ENCODE measurements at regions not wholly inside any gene's neighbourhood (a gene's known extent, or its start where the extent isn't known, plus 50 kb on each side); places are given as distances from the start of the nearest gene placed in this dataset.

DNA sequence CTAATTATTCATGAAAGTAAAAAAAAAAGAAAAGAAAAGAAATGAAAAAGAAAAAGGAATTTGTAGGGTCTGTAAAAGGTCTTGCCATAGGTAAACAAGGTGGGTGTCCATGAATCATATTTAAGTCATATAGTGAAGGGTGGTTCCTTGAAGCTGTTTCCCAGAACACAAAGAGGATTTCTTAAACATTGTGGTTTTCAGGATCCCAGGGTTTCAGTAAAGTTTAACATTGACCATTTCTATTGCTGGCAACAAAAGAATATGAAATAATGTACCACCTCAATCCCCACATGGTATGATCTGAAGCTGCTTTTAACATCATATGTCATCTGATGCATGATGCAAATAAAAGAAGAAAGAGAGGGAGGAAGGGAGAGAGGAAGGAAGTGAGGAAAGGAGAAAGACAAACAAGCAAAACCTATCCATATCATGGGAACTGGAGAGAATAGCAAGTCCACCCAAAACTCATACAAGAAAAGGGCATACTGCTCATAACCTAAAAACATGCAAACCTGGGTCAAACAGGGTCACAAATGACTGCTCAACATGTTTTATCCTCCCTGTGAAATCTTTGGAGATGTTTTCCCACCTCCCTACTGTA is 663.5 kb downstream of the SORCS1 start:
- POLR2A ChIA-PET = no interaction called here
- intact Hi-C loops (cut with micrococcal nuclease; ENCODE audit: unreplicated experiment) = no loop called here
- no peaks in the 10 kb centered on the region for H3K36me3 ChIP-seq (ENCODE audit: control insufficient read depth, insufficient read depth, low read length)
- DNase-seq (ENCODE audit: low read depth, low spot score) = no peak
- CTCF ChIA-PET = no interaction called here
- H3K9me3 ChIP-seq (ENCODE audit: control insufficient read depth, insufficient read depth, low read depth, low read length) = no peaks in the 10 kb centered on the region
- no peak overlapping the region for H3K27ac ChIP-seq (ENCODE audit: low read length)
- ATAC-seq = no peak
- H3K27me3 ChIP-seq (ENCODE audit: control insufficient read depth, insufficient read depth, low read length) = no peaks in the 10 kb centered on the region
- H3K4me3 ChIP-seq (ENCODE audit: low read depth in 2 of 2, low read length in 2 of 2) = no peak overlapping the region
- in situ Hi-C loops (cut with HindIII; ENCODE audit: low pct_unique_long_range_greater_than_20kb, low sequenced_read_pairs) = no loop called here
- TF ChIP-seq CTCF (IDR thresholded peaks at IDR 0.05) (no peak), SIN3A (IDR thresholded peaks at IDR 0.05; ENCODE audit: borderline replicate concordance, insufficient read depth, low read depth, low read length) (no peak), TCF7L2 (IDR thresholded peaks at IDR 0.05; ENCODE audit: low read depth, low read length) (no peak), POLR2AphosphoS5 (IDR thresholded peaks at IDR 0.05; ENCODE audit: low read depth, low read length) (no peak)
- TF ChIP-seq, protein P1, sequence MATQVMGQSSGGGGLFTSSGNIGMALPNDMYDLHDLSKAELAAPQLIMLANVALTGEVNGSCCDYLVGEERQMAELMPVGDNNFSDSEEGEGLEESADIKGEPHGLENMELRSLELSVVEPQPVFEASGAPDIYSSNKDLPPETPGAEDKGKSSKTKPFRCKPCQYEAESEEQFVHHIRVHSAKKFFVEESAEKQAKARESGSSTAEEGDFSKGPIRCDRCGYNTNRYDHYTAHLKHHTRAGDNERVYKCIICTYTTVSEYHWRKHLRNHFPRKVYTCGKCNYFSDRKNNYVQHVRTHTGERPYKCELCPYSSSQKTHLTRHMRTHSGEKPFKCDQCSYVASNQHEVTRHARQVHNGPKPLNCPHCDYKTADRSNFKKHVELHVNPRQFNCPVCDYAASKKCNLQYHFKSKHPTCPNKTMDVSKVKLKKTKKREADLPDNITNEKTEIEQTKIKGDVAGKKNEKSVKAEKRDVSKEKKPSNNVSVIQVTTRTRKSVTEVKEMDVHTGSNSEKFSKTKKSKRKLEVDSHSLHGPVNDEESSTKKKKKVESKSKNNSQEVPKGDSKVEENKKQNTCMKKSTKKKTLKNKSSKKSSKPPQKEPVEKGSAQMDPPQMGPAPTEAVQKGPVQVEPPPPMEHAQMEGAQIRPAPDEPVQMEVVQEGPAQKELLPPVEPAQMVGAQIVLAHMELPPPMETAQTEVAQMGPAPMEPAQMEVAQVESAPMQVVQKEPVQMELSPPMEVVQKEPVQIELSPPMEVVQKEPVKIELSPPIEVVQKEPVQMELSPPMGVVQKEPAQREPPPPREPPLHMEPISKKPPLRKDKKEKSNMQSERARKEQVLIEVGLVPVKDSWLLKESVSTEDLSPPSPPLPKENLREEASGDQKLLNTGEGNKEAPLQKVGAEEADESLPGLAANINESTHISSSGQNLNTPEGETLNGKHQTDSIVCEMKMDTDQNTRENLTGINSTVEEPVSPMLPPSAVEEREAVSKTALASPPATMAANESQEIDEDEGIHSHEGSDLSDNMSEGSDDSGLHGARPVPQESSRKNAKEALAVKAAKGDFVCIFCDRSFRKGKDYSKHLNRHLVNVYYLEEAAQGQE (IDR thresholded peaks at IDR 0.05; ENCODE audit: insufficient read depth in 1 of 2, low read depth in 2 of 2, low read length in 1 of 2) = no peak
- no TSS peak for BruUV-seq (replicated peaks)
- H3K4me1 ChIP-seq (ENCODE audit: control insufficient read depth, insufficient read depth, low read length) = no peaks in the 10 kb centered on the region

DNA sequence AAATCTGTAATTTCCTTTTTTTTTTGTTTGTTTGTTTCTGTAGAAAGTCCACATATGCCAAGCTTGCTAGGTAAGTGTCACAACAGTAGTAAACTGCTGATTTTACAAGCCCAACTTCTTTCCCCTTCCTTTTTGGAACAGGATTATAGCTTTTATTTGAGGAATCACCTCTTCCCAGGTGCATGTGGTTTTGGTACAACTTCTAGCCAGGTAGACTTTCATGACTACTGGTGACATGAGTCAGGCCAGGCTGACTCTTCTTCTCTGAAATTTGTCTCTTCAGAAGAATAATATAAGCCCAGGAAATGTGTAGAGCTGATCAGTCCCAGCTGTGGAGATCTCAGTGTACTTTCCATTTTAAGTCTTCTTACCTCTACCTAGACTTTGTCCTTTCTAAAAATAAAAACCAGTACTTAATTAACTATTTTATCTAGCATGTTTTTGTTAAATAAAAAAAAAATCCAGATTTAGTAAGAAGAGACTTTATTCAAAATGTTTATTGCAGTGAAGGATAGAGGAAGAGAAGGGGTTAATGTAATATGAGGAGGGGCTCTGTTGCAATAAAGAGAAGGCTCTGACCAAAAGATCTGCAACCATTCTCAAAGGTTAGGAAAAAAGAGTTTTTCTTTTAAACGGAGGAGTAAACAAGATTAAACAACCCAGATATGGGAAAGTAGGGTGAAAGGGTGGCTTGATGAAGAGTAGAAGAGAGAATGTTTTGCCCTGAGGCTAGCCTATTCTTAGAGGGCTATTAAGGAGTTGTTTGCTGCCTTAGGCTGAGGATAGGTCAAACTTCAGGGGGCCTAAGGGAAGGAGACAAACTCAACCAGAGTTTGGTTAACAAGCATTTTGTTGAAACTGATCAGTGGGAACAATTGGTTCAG is 664.2 kb downstream of the SORCS1 start:
- H3K4me1 ChIP-seq (ENCODE audit: control insufficient read depth, insufficient read depth, low read length) = no peaks in the 10 kb centered on the region
- in situ Hi-C loops (cut with HindIII; ENCODE audit: low pct_unique_long_range_greater_than_20kb, low sequenced_read_pairs) (no loop called here), intact Hi-C loops (cut with micrococcal nuclease; ENCODE audit: unreplicated experiment) (no loop called here)
- H3K4me3 ChIP-seq (ENCODE audit: low read depth in 2 of 2, low read length in 2 of 2) = no peak overlapping the region
- no peak for TF ChIP-seq TCF7L2 (IDR thresholded peaks at IDR 0.05; ENCODE audit: low read depth, low read length)
- no peak for TF ChIP-seq POLR2AphosphoS5 (IDR thresholded peaks at IDR 0.05; ENCODE audit: low read depth, low read length)
- TF ChIP-seq, protein P1 (IDR thresholded peaks at IDR 0.05; ENCODE audit: insufficient read depth in 1 of 2, low read depth in 2 of 2, low read length in 1 of 2) = no peak
- no peak for TF ChIP-seq CTCF (IDR thresholded peaks at IDR 0.05)
- no peak for TF ChIP-seq SIN3A (IDR thresholded peaks at IDR 0.05; ENCODE audit: borderline replicate concordance, insufficient read depth, low read depth, low read length)
- POLR2A ChIA-PET = no interaction called here
- CTCF ChIA-PET = no interaction called here
- no peaks in the 10 kb centered on the region for H3K36me3 ChIP-seq (ENCODE audit: control insufficient read depth, insufficient read depth, low read length)
- no TSS peak for BruUV-seq (replicated peaks)
- H3K27ac ChIP-seq (ENCODE audit: low read length) = no peak overlapping the region
- DNase-seq (ENCODE audit: low read depth, low spot score) (no peak), ATAC-seq (no peak)
- H3K27me3 ChIP-seq (ENCODE audit: control insufficient read depth, insufficient read depth, low read length) = no peaks in the 10 kb centered on the region
- H3K9me3 ChIP-seq (ENCODE audit: control insufficient read depth, insufficient read depth, low read depth, low read length) = no peaks in the 10 kb centered on the region

All from Panc1 (cell line).